Gastrocnemius medialis (tissue), 4 donors: ENCODE measurements at regions not wholly inside any gene's neighbourhood (a gene's known extent, or its start where the extent isn't known, plus 50 kb on each side); places are given as distances from the start of the nearest gene placed in this dataset.
"Not testable (repeated sequence)": the region's sequence is repeated elsewhere in the genome, so short reads cannot be mapped to it uniquely, and the experiment has no call there.

Experiments
- ATAC-seq, 2 donors: fragments of 150-250 bp; one replicate each; pipeline ENCODE4 v1.9.1; 2016
- DNase-seq, 2 donors: peaks; one replicate each; pipeline ENCODE4 v3.0.0-alpha.2; 2019
- H3K27ac ChIP-seq, 4 donors: fragments of 200-600 bp; sonication (generic); 1 replicate in 1 of 4; 2 replicates in 3 of 4; pipeline ENCODE4 v1.5.1; 2016 to 2018; ENCODE audit warnings: mild to moderate bottlenecking in 2 of 4, moderate library complexity in 1 of 4
- H3K27me3 ChIP-seq, 3 donors: fragments of 200-600 bp; sonication (generic) in 2 of 3; 1 replicate in 1 of 3; 2 replicates in 2 of 3; pipeline versions ENCODE4 v1.5.1 to v1.6.0; 2016 to 2019; ENCODE audit warnings: mild to moderate bottlenecking in 1 of 3, moderate library complexity in 1 of 3
- H3K36me3 ChIP-seq, 2 donors: fragments of 200-600 bp; sonication (generic) in 1 of 2; one replicate each; pipeline ENCODE4 v1.5.1; 2017 to 2018
- H3K4me1 ChIP-seq, 2 donors: fragments of 200-600 bp; sonication (generic) in 1 of 2; one replicate each; pipeline ENCODE4 v1.5.1; 2016 to 2017; ENCODE audit warnings: mild to moderate bottlenecking in 2 of 2
- H3K4me3 ChIP-seq, 4 donors: fragments of 200-600 bp; sonication (generic) in 3 of 4; 1 replicate in 1 of 4; 2 replicates in 3 of 4; pipeline ENCODE4 v1.5.1; 2016 to 2019; ENCODE audit warnings: mild to moderate bottlenecking in 2 of 4
- H3K9me3 ChIP-seq, 3 donors: fragments of 200-600 bp; sonication (generic) in 2 of 3; 1 replicate in 1 of 3; 2 replicates in 2 of 3; pipeline ENCODE4 v1.5.1; 2016 to 2019
- POLR2A ChIP-seq, 2 donors: fragments of 450-650 bp; IDR thresholded peaks; one replicate each; pipeline ENCODE4 v1.6.1; 2017; ENCODE audit warnings: antibody characterized with exemption in 2 of 2, mild to moderate bottlenecking in 2 of 2, moderate library complexity in 2 of 2
- in situ Hi-C, 4 donors: fragments of 200-750 bp; cut with MboI; loops; one replicate each; pipeline versions ENCODE4 v1.15.0 to v1.8.0; 2017; ENCODE audit warnings: low sequenced_read_pairs in 4 of 4
- intact Hi-C: fragments of 100-400 bp; cut with DNase I; formaldehyde crosslinking; loops from one replicate; pipeline ENCODE4 v1.15.1; 2023; ENCODE audit warnings: low total_unique reads
- TF ChIP-seq, protein P1 (sequence below), 5 experiments: fragments of 450-650 bp in 3 of 5; fragments of 200-600 bp in 2 of 5; sonication (generic) in 2 of 5; IDR thresholded peaks in 4 of 5; conservative IDR thresholded peaks in 1 of 5; 1 replicate in 4 of 5; 2 replicates in 1 of 5; pipeline ENCODE4 v1.5.1; 2016 to 2019; ENCODE audit warnings: antibody characterized with exemption in 5 of 5, mild to moderate bottlenecking in 3 of 5, moderate library complexity in 3 of 5

DNA sequence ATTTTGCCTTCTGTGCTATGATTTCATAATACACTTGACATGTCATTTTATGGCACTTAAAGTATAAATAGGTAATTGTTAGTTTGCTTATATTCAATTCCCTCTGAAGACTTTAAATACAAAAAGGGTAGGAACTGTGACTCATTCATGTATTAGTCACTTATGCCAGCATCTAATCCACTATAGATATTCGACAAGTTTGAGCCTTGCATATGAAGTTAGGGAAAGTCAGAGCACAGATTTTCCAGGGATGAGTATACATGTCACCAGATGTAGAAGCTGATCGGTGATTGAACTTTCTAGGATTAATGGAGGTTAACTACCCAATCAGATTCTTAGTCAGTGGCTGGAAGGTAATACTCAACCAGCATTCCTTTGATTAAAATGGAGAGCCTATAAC, 1321.5 kb downstream of the XPNPEP1 start:
- DNase-seq (no peak), ATAC-seq (no peak)
- no peaks in the 10 kb centered on the region for H3K36me3 ChIP-seq
- intact Hi-C loops, result no loop called here
- no peaks in the 10 kb centered on the region for H3K27me3 ChIP-seq
- no peaks in the 10 kb centered on the region for H3K4me1 ChIP-seq
- H3K27ac ChIP-seq, result no peak overlapping the region
- in situ Hi-C loops, result no loop called here
- H3K9me3 ChIP-seq, result no peaks in the 10 kb centered on the region
- no peak overlapping the region for H3K4me3 ChIP-seq
- no peak for TF ChIP-seq POLR2A (IDR thresholded peaks at IDR 0.05)
- TF ChIP-seq, protein P1, sequence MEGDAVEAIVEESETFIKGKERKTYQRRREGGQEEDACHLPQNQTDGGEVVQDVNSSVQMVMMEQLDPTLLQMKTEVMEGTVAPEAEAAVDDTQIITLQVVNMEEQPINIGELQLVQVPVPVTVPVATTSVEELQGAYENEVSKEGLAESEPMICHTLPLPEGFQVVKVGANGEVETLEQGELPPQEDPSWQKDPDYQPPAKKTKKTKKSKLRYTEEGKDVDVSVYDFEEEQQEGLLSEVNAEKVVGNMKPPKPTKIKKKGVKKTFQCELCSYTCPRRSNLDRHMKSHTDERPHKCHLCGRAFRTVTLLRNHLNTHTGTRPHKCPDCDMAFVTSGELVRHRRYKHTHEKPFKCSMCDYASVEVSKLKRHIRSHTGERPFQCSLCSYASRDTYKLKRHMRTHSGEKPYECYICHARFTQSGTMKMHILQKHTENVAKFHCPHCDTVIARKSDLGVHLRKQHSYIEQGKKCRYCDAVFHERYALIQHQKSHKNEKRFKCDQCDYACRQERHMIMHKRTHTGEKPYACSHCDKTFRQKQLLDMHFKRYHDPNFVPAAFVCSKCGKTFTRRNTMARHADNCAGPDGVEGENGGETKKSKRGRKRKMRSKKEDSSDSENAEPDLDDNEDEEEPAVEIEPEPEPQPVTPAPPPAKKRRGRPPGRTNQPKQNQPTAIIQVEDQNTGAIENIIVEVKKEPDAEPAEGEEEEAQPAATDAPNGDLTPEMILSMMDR (IDR thresholded peaks at IDR 0.05 in 4 of 5, conservative IDR thresholded peaks at IDR 0.05 in 1 of 5), result no peak

DNA sequence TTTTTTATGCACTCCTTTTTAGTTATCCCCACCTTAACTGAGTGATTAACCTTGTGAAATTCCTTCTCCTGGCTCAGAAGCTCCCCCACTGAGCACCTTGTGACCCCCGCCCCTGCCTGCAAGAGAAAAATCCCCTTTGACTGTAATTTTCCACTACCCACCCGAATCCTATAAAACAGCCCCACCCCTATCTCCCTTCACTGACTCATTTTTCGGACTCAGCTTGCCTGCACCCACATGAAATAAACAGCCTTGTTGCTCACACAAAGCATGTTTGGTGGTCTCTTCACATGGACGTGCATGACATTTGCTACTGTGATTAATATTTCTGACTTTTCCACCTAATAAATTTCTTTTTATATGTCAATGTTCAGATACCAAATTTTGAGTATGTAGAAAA, 1322.8 kb downstream of the XPNPEP1 start:
- H3K4me1 ChIP-seq, H3K4me3 ChIP-seq, H3K36me3 ChIP-seq, DNase-seq, intact Hi-C loops, H3K9me3 ChIP-seq, H3K27ac ChIP-seq, ATAC-seq, H3K27me3 ChIP-seq, in situ Hi-C loops: not testable (repeated sequence)

DNA sequence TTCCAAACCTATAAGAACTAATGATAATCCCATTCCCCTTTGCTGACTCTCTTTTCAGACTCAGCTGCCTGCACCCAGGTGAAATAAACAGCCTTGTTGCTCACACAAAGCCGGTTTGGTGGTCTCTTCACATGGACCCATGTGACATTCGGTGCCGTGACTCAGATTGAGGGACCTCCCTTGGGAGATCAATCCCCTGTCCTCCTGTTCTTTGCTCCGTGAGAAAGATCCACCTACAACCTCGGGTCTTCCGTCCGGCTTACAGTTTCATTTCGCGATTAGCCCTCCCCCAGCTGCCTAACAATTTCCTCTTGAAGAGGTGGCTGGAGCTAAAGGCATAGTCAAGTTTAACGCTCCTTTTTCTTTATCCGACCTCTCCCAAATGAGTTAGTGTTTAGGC, 1324.0 kb downstream of the XPNPEP1 start:
- H3K36me3 ChIP-seq, intact Hi-C loops, in situ Hi-C loops, DNase-seq, H3K9me3 ChIP-seq, H3K4me1 ChIP-seq, H3K27me3 ChIP-seq, H3K4me3 ChIP-seq, H3K27ac ChIP-seq, ATAC-seq: not testable (repeated sequence)

DNA sequence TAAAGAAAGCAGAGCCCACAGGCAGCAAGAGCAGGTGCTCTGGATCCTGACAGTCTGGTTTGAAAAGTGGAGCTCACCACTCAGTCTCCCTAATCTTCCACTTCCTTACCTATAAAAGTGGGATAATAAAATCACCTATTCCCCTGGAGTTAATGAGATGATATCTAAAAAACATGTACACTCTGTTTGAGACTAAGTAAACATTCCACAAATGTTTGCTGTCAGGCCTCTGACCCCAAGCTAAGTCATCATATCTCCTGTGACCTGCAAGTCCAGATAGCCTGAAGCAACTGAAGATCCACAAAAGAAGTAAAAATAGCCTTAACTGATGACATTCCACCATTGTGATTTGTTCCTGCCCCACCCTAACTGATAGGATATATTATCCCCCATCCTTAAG, 1324.5 kb downstream of the XPNPEP1 start:
- Histone ChIP-seq H3K9me3 (no peaks in the 10 kb centered on the region), H3K4me3 (no peak overlapping the region), H3K27ac (no peak overlapping the region), H3K36me3 (no peaks in the 10 kb centered on the region), H3K27me3 (no peaks in the 10 kb centered on the region), H3K4me1 (no peaks in the 10 kb centered on the region)
- TF ChIP-seq POLR2A (IDR thresholded peaks at IDR 0.05), result no peak
- TF ChIP-seq, protein P1 (IDR thresholded peaks at IDR 0.05 in 4 of 5, conservative IDR thresholded peaks at IDR 0.05 in 1 of 5), result no peak
- in situ Hi-C loops, result no loop called here
- DNase-seq (no peak), ATAC-seq (no peak)
- intact Hi-C loops, result no loop called here

DNA sequence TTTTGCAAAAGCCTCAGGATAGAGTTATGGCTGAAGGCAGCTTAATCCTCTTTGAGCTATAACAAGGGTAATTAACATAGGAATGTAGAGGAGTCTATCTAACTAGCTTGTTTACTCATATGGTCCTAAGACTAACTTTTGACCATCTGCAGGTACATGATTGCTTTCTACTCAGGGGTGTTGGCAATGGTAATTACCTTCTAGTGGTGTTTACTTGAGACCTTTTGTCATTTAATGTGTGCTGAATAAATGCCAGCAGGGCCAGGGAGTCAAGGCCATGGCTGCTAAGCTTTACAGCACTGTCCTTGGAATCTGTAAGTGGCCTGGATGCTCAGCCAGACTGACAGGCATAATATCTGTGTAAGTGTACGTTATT, 1325.0 kb downstream of the XPNPEP1 start:
- no peaks in the 10 kb centered on the region for H3K9me3 ChIP-seq
- H3K27me3 ChIP-seq, result no peaks in the 10 kb centered on the region
- H3K27ac ChIP-seq, result no peak overlapping the region
- in situ Hi-C loops, result no loop called here
- no peak overlapping the region for H3K4me3 ChIP-seq
- no peak for ATAC-seq
- no peak for TF ChIP-seq POLR2A (IDR thresholded peaks at IDR 0.05)
- TF ChIP-seq, protein P1 (IDR thresholded peaks at IDR 0.05 in 4 of 5, conservative IDR thresholded peaks at IDR 0.05 in 1 of 5), result no peak
- no peaks in the 10 kb centered on the region for H3K36me3 ChIP-seq
- no peak for DNase-seq
- intact Hi-C loops, result no loop called here
- H3K4me1 ChIP-seq, result no peaks in the 10 kb centered on the region

DNA sequence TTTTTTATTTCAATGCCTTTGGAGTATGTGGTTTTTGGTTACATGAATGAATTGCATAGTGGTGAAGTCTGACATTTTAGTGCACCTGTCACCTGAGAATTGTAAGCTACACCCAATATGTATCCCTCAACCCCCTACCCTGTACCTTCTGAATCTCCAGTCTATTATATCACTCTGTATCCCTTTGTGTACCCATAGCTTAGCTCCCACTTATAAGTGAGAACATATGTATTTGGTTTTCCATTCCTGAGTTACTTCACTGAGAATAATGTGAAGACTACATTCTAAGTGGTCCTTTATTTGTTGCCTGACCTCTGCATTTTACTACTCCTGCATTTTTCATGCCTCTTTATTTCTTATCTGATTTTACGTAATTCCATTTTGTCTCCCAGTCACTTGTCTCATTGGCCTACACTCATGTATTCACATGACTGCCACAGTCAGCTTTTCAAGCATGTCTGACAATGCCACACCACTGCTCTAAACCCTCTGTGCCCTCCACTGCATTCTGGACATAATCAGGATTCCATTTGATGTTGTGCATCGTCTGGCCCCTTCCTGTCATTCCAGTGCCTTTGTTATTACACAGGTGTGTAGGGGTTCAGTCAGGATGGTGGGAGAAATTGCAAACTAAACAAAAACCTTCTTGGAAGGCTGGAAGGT, 1325.5 kb downstream of the XPNPEP1 start:
- Histone ChIP-seq H3K27me3 (no peaks in the 10 kb centered on the region), H3K36me3 (no peaks in the 10 kb centered on the region), H3K4me1 (no peaks in the 10 kb centered on the region), H3K9me3 (no peaks in the 10 kb centered on the region), H3K27ac (no peak overlapping the region), H3K4me3 (no peak overlapping the region)
- ATAC-seq (no peak), DNase-seq (no peak)
- intact Hi-C loops (no loop called here), in situ Hi-C loops (no loop called here)
- TF ChIP-seq, protein P1 (IDR thresholded peaks at IDR 0.05 in 4 of 5, conservative IDR thresholded peaks at IDR 0.05 in 1 of 5), result no peak
- no peak for TF ChIP-seq POLR2A (IDR thresholded peaks at IDR 0.05)
